Loucy (cell line): ENCODE measurements at regions not wholly inside any gene's neighbourhood (a gene's known extent, or its start where the extent isn't known, plus 50 kb on each side); places are given as distances from the start of the nearest gene placed in this dataset.

Source experiments
- EZH2phosphoT487 ChIP-seq: fragments of 200-600 bp; IDR thresholded peaks from 2 replicates; pipeline ENCODE4 v1.6.1; 2018; ENCODE audit warnings: antibody characterized with exemption, mild to moderate bottlenecking, moderate library complexity, borderline replicate concordance
- TF ChIP-seq, protein P1 (sequence below): fragments of 200-600 bp; sonication (generic); conservative IDR thresholded peaks from 2 replicates; pipeline ENCODE4 v1.5.1; 2014; ENCODE audit warnings: mild to moderate bottlenecking, antibody characterized with exemption, low read length

DNA sequence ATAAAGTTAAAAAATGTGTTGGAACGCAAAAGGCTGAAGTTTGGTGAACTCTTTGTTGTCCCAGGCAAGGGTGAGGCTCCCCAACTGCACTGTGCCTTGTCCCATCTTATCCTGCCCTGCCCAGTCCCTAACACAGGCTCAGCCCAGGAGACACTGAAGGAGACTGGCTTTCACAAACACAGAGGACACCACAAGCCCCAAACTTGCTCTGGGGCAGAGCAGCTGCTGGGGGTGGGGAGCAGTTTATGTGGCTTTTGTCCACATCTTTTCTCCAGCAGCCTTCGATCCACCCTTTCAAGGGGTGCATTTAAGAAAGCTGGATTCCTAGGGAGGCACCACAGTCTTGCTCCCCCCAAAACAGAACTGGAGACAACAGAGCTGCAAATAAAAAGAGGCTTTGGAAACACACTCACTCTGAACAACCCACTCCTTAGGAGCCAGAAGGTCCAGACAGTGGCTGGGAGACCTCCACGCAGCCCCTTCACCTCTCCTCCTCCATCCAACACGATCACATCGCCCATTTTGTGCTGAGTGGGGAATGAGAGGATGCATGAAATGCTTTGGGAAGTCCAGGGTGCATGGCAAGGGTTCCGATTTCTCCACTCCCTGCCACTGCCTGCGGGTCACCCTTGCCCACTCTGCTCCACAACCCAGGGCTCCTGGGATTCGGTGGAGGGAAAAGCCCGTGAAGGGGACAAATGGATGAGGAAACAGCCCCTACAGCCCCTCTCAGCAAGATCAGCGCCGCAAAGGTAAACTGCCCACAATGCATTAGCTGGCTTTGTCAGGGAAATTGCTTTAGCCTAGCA lies 260.5 kb upstream of the TLE3 start:
- TF ChIP-seq, protein P1, sequence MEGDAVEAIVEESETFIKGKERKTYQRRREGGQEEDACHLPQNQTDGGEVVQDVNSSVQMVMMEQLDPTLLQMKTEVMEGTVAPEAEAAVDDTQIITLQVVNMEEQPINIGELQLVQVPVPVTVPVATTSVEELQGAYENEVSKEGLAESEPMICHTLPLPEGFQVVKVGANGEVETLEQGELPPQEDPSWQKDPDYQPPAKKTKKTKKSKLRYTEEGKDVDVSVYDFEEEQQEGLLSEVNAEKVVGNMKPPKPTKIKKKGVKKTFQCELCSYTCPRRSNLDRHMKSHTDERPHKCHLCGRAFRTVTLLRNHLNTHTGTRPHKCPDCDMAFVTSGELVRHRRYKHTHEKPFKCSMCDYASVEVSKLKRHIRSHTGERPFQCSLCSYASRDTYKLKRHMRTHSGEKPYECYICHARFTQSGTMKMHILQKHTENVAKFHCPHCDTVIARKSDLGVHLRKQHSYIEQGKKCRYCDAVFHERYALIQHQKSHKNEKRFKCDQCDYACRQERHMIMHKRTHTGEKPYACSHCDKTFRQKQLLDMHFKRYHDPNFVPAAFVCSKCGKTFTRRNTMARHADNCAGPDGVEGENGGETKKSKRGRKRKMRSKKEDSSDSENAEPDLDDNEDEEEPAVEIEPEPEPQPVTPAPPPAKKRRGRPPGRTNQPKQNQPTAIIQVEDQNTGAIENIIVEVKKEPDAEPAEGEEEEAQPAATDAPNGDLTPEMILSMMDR = no peak
- TF ChIP-seq EZH2phosphoT487 = no peak
